ENCODE measurements at regions not wholly inside any gene's neighbourhood (a gene's known extent, or its start where the extent isn't known, plus 50 kb on each side); places are given as distances from the start of the nearest gene placed in this dataset.

DNA sequence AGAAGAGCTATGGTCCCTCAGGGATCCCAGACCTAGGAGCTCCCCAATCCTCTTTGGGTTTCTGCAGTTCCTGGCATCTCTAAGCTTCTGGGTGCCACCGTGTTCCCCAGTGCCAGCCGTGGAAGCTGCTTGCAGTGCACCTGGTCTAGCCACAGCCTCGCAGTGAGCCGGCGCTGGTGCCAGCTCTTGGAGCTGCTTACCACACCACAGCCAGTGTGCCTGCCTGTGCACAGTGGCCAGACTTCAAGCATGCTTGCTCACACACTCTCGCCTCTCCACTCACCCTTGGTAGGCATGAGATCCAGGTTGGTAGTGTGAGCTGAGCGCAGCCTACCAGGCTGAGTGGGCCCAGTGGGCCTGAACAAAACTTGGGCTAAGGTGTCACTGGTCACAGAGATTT, 971.9 kb downstream of the DCDC2C start:
- FAIRE-seq (no peak), ATAC-seq (no peak), DNase-seq (ENCODE audit: low spot score) (no peak)
- in situ Hi-C loops (cut with HindIII; ENCODE audit: extremely low pct_ligation_motif_present, low pct_unique_long_range_greater_than_20kb) (no loop called here), intact Hi-C loops (cut with micrococcal nuclease; ENCODE audit: unreplicated experiment) (no loop called here)
- WGBS (ENCODE audit: low lambda C conversion rate), result 67% methylated on average over 7 of the region's 7 CpGs
- Histone ChIP-seq H3K9ac (ENCODE audit: insufficient read depth, low read depth, low read length) (no peak overlapping the region), H3K27ac (ENCODE audit: extremely low read length, insufficient read depth, low read length) (no peak overlapping the region), H3K4me1 (ENCODE audit: insufficient read depth, low read length) (no peaks in the 10 kb centered on the region), H3K4me2 (ENCODE audit: low read depth, low read length) (no peak overlapping the region), H3K9me3 (ENCODE audit: low read length) (peaks cover 46% of the 10 kb centered on the region), H4K20me1 (ENCODE audit: insufficient read depth, low read length) (no peaks in the 10 kb centered on the region), H3K79me2 (ENCODE audit: insufficient read depth, low read length) (no peaks in the 10 kb centered on the region), H3K36me3 (replicated peaks in 1 of 2; ENCODE audit: control insufficient read depth in 1 of 2, insufficient read depth in 2 of 2, low read length in 2 of 2) (no peaks in the 10 kb centered on the region), H2AFZ (ENCODE audit: low read length) (no peak overlapping the region), H3K4me3 (replicated peaks in 1 of 3; ENCODE audit: insufficient read depth in 1 of 3, low read depth in 2 of 3, low read length in 3 of 3) (no peak overlapping the region), H3K27me3 (ENCODE audit: control insufficient read depth in 1 of 2, insufficient read depth in 2 of 2, low read length in 2 of 2) (no peaks in the 10 kb centered on the region)
- POLR2A ChIA-PET, result no interaction called here
- BruUV-seq (replicated peaks), result no TSS peak
- CTCF ChIA-PET (ENCODE audit: low intra/inter-chr PET ratio, low total read pairs), result no interaction called here
- no peak for TF ChIP-seq HNF4A (CRISPR knock-in tag; IDR thresholded peaks at IDR 0.05)
- TF ChIP-seq IRX3 (CRISPR knock-in tag; IDR thresholded peaks at IDR 0.05; ENCODE audit: borderline replicate concordance, low read depth), result no peak
- no peak for TF ChIP-seq KDM5A (IDR thresholded peaks at IDR 0.05; ENCODE audit: borderline replicate concordance, low read length)
- TF ChIP-seq CCAR2 (optimal IDR thresholded peaks at IDR 0.05; ENCODE audit: low read depth, low read length), result no peak
- TF ChIP-seq FOXA3 (CRISPR knock-in tag; IDR thresholded peaks at IDR 0.05), result no peak
- TF ChIP-seq, protein P1, sequence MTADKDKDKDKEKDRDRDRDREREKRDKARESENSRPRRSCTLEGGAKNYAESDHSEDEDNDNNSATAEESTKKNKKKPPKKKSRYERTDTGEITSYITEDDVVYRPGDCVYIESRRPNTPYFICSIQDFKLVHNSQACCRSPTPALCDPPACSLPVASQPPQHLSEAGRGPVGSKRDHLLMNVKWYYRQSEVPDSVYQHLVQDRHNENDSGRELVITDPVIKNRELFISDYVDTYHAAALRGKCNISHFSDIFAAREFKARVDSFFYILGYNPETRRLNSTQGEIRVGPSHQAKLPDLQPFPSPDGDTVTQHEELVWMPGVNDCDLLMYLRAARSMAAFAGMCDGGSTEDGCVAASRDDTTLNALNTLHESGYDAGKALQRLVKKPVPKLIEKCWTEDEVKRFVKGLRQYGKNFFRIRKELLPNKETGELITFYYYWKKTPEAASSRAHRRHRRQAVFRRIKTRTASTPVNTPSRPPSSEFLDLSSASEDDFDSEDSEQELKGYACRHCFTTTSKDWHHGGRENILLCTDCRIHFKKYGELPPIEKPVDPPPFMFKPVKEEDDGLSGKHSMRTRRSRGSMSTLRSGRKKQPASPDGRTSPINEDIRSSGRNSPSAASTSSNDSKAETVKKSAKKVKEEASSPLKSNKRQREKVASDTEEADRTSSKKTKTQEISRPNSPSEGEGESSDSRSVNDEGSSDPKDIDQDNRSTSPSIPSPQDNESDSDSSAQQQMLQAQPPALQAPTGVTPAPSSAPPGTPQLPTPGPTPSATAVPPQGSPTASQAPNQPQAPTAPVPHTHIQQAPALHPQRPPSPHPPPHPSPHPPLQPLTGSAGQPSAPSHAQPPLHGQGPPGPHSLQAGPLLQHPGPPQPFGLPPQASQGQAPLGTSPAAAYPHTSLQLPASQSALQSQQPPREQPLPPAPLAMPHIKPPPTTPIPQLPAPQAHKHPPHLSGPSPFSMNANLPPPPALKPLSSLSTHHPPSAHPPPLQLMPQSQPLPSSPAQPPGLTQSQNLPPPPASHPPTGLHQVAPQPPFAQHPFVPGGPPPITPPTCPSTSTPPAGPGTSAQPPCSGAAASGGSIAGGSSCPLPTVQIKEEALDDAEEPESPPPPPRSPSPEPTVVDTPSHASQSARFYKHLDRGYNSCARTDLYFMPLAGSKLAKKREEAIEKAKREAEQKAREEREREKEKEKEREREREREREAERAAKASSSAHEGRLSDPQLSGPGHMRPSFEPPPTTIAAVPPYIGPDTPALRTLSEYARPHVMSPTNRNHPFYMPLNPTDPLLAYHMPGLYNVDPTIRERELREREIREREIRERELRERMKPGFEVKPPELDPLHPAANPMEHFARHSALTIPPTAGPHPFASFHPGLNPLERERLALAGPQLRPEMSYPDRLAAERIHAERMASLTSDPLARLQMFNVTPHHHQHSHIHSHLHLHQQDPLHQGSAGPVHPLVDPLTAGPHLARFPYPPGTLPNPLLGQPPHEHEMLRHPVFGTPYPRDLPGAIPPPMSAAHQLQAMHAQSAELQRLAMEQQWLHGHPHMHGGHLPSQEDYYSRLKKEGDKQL (CRISPR knock-in tag; IDR thresholded peaks at IDR 0.05; ENCODE audit: low read depth), result no peak
- no peak for TF ChIP-seq FIP1L1 (IDR thresholded peaks at IDR 0.05; ENCODE audit: borderline replicate concordance, insufficient read depth, low read depth, low read length)
- TF ChIP-seq, protein P2, sequence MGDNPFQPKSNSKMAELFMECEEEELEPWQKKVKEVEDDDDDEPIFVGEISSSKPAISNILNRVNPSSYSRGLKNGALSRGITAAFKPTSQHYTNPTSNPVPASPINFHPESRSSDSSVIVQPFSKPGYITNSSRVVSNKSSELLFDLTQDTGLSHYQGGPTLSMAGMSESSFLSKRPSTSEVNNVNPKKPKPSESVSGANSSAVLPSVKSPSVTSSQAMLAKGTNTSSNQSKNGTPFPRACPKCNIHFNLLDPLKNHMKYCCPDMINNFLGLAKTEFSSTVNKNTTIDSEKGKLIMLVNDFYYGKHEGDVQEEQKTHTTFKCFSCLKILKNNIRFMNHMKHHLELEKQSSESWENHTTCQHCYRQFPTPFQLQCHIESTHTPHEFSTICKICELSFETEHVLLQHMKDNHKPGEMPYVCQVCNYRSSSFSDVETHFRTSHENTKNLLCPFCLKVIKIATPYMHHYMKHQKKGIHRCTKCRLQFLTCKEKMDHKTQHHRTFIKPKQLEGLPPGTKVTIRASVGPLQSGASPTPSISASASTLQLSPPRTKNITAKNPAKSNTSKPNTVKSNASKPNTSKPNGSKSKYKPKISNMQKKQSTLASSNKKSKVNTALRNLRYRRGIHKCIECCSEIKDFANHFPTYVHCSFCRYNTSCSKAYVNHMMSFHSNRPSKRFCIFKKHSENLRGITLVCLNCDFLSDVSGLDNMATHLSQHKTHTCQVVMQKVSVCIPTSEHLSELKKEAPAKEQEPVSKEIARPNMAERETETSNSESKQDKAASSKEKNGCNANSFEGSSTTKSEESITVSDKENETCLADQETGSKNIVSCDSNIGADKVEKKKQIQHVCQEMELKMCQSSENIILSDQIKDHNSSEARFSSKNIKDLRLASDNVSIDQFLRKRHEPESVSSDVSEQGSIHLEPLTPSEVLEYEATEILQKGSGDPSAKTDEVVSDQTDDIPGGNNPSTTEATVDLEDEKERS (CRISPR knock-in tag; IDR thresholded peaks at IDR 0.05), result no peak
- no peak for TF ChIP-seq ZBTB3 (CRISPR knock-in tag; IDR thresholded peaks at IDR 0.05; ENCODE audit: borderline replicate concordance, low read depth)
- TF ChIP-seq, protein P3, sequence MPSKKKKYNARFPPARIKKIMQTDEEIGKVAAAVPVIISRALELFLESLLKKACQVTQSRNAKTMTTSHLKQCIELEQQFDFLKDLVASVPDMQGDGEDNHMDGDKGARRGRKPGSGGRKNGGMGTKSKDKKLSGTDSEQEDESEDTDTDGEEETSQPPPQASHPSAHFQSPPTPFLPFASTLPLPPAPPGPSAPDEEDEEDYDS (CRISPR knock-in tag; IDR thresholded peaks at IDR 0.05), result no peak
- TF ChIP-seq, protein P4, sequence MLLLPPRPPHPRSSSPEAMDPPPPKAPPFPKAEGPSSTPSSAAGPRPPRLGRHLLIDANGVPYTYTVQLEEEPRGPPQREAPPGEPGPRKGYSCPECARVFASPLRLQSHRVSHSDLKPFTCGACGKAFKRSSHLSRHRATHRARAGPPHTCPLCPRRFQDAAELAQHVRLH (CRISPR knock-in tag; IDR thresholded peaks at IDR 0.05; ENCODE audit: borderline replicate concordance, low read depth), result no peak
- no peak for TF ChIP-seq SAFB2 (CRISPR knock-in tag; IDR thresholded peaks at IDR 0.05; ENCODE audit: borderline replicate concordance, low read depth)
- no peak for TF ChIP-seq ZBTB1 (CRISPR knock-in tag; IDR thresholded peaks at IDR 0.05; ENCODE audit: borderline replicate concordance)
